HuH-7 (cell line): ENCODE measurements at regions not wholly inside any gene's neighbourhood (a gene's known extent, or its start where the extent isn't known, plus 50 kb on each side); places are given as distances from the start of the nearest gene placed in this dataset.

ENCODE experiments used
- DNase-seq: peaks from one replicate; pipeline ENCODE4 v3.0.0; 2011; ENCODE audit warnings: low spot score

GRCh38 chr6:63371104-63371715 lies 51.4 kb upstream of the LGSN start:
- DNase-seq: no peak

DNA sequence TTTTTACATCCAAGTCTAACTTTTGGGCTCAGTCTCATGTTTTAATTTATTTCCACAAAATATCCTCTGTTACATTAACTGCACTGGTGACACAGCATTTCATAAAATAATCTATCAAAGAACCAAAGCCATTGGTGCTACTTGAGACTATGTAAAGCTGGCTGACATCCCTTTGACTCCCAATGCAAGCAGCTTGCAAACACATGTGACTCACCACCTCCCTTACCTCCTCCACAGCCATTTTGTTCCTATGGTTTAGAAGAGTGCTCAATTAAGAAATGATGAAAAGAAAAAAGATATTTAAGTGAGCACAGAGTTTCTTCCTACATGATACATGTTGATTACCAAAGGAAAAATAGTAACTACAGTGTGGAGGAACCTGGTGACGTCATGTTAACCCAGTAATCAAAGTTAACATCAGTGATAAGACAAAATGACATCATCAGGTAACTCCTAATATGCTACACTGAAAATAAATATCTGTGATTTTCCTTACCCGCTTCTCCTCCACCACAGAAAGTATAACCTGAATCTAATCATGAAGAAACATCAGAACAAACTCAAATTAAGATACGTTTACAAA lies 53.3 kb upstream of the LGSN start:
- no peak for DNase-seq

GRCh38 chr6:63389191-63389844 lies 69.5 kb upstream of the LGSN start:
- DNase-seq: no peak

DNA sequence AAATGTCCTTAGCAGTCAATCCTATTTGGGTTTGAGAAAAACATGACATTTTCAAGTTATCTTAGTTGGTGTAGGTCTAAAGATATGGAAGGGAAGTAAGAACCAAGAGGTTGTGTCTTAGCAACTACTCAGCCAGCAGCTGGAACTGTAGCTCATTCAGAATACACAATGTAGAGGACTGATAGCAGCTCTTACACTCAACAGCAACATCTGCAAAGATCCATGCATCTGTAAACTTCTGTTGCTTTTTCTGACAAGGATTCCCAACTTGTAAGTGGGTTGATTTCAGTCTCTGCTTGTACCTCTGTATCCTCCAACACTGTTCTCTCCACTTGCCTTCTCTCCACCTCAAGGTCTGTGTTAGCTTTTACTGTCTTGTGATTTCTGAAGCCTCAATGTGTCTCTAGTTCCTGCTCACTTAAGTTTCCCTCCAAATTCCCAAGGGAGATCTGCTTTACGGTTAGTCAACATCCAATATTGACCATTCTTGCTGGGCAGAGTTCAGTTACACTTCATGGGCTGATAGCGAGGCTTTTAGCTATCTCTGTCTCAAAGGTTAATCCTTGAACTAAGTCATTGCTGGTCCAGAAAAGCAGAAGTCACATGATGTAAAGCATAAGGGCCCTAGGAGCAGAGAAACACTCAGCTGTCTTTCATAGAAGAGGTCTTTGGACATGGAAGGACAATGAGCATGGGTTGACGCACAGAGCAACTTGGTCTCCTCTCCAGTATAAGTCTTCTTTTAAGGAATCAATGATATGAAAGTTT lies 71.6 kb upstream of the LGSN start:
- DNase-seq: peak; percentile 63

- DNase-seq: no peak
These were observed 72.4 kb upstream of the LGSN start for GRCh38 chr6:63392092-63392724.

GRCh38 chr6:63394656-63395308 lies 75.0 kb upstream of the LGSN start:
- no peak for DNase-seq

- DNase-seq: no peak
These were observed 75.6 kb upstream of the LGSN start for GRCh38 chr6:63395381-63395780.

DNA sequence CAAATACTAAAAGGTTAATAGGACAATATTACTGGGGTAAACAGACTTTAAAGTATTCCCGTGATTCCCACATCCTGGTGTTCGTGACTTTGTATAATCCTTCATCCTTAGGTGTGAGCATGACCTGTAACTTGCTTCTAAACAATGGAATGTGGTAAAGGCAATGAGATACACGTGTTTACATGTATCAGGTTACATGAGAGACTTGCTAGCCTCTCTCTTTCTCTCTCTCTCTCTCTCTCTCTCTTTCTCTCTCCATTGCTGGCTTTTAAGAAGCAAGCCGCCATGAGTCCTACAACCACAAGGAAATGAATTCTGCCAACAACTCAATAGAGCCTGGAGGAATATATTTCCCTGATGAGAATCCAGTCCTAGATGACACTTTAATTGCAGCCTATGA lies 83.9 kb upstream of the LGSN start:
- no peak for DNase-seq

DNA sequence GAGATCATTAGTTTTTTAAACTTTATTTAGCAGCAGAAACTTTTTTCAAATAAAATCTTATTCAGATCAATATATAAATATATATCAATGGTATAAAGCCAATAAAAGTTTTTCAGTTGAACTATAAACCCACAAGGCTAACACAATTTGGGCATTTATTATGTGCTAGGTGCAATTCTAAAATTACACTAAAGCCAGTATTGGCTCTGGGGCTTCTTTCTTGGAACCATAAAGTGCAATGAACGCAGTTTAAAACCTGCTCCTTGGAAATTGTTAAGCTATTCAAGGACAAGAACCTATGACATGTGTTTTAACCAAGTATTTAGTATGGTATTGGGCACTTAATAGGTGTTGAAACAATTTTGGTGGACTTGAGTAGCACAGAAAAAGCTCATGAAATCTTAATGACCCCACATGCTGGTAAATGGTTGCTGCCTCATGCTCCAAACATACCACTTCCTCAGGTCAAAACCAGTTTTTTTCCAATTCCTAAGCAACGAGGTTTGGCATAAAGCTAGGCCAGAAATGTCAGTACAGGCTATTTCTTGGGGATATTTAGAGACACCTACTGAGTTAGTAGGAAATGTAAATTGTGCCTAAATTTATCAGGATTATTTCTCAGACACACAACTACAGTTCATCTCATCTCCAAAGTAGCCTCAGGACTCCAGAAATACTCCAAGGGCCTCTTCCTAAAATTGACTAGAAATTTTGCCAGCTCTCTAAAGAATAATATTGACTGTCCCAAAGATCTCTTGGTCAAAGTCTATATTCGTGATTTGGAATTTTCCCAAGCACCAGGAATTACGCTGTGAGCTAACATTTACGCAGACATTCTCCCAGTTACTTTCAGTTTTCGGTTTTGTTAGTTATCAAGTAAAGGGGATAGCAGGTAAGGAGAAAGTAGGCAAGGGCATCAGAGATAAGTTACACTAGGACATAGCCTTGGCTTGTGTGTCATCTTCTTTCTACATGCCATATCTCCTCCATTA lies 90.9 kb upstream of the LGSN start:
- no peak for DNase-seq

GRCh38 chr6:63415286-63415685 lies 95.5 kb upstream of the LGSN start:
- no peak for DNase-seq

GRCh38 chr6:63418741-63419140 lies 99.0 kb upstream of the LGSN start:
- no peak for DNase-seq

- DNase-seq: no peak
These were observed 104.9 kb upstream of the LGSN start for GRCh38 chr6:63424636-63425035.

DNA sequence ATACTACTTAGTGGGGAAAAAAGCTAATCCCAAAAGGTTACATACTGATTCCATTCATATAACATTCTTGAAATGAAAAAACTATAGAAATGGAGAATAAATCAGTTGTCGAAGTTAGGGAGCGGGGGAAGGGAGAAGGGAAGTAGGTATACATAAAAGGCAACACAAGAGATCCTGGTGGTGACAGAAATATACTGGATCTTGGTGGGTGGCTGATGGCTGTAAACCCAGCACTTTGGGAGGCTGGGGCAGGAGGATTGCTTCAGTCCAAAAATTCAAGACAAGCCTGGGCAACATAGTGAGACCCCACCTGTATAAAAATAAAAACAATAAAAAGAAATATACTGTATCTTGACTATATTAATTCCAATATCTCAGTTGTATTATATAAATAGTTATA lies 105.7 kb upstream of the LGSN start:
- DNase-seq: no peak

- no peak for DNase-seq
These were observed 107.1 kb upstream of the LGSN start for GRCh38 chr6:63426844-63427243.

GRCh38 chr6:63427951-63428350 lies 108.2 kb upstream of the LGSN start:
- DNase-seq: no peak

GRCh38 chr6:63430985-63431519 lies 111.3 kb upstream of the LGSN start:
- no peak for DNase-seq

GRCh38 chr6:63434943-63435342 lies 115.2 kb upstream of the LGSN start:
- DNase-seq: no peak

GRCh38 chr6:63436356-63436755 lies 116.6 kb upstream of the LGSN start:
- no peak for DNase-seq

- no peak for DNase-seq
These were observed 117.3 kb upstream of the LGSN start for GRCh38 chr6:63437058-63437457.

DNA sequence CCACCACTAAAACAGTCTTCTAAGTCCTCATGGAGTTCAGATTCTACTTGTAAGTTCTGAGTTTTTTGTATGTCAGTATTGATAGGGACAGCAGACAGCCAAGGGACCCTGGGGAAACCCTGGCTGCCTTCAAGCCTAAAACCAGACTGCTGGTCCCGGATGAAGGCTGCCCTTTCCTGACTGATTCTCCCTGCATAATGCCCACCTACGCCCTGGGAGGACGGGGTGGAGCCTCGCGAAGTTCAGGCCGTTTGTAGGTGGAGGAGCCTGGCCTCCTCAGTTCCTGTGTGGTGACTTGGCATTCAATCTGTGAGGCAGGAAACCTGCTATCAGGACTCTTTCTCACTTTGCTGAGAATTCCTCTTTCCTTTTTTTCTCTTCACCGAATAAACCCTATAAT lies 120.3 kb upstream of the LGSN start:
- no peak for DNase-seq

DNA sequence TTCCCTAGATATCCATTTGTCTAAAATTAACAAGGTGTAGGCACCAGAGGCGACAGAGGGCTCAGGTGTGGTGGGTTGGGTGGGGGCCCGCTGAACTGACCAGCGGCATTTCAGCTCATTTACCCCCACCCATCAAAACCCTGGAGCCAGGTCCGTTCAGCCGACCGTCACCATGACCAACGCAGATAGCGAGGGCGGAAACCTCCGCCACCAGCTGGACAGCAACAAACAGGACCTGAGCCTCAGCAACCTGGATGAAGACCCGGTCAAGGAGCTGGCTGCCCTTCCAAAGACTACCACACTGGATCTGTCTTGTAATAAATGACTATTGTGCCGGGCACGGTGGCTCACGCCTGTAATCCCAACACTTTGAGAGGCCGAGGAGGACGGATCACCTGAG lies 120.8 kb upstream of the LGSN start:
- DNase-seq: no peak
